Esophagus muscularis mucosa (tissue), 4 donors: ENCODE measurements at regions not wholly inside any gene's neighbourhood (a gene's known extent, or its start where the extent isn't known, plus 50 kb on each side); places are given as distances from the start of the nearest gene placed in this dataset.

Source experiments
- DNase-seq: peaks from one replicate; pipeline ENCODE4 v3.0.0-alpha.2; 2017; ENCODE audit errors: extremely low spot score
- H3K27ac ChIP-seq, 4 donors: fragments of 200-600 bp; sonication (generic); replicated peaks in 1 of 4; 1 replicate in 3 of 4; 2 replicates in 1 of 4; pipeline ENCODE4 v1.5.1; 2016 to 2019; ENCODE audit warnings: mild to moderate bottlenecking in 1 of 4
- H3K27me3 ChIP-seq, 4 donors: fragments of 200-600 bp; sonication (generic); one replicate each; pipeline versions ENCODE4 v1.5.1 to v1.6.0; 2016 to 2019
- H3K36me3 ChIP-seq, 4 donors: fragments of 200-600 bp; sonication (generic); one replicate each; pipeline ENCODE4 v1.5.1; 2016 to 2019
- H3K4me1 ChIP-seq, 4 donors: fragments of 200-600 bp; sonication (generic); one replicate each; pipeline ENCODE4 v1.5.1; 2016 to 2019
- H3K4me3 ChIP-seq, 4 donors: fragments of 200-600 bp; sonication (generic); 1 replicate in 2 of 4; 2 replicates in 2 of 4; pipeline ENCODE4 v1.5.1; 2016 to 2019; ENCODE audit warnings: mild to moderate bottlenecking in 4 of 4, moderate library complexity in 1 of 4
- H3K9me3 ChIP-seq, 4 donors: fragments of 200-600 bp; sonication (generic); 1 replicate in 3 of 4; 2 replicates in 1 of 4; pipeline ENCODE4 v1.5.1; 2016 to 2019
- EP300 ChIP-seq: sonication (generic); formaldehyde crosslinking; IDR thresholded peaks from one replicate; pipeline ENCODE4 v1.6.1; 2017; ENCODE audit warnings: antibody characterized with exemption
- POLR2A ChIP-seq: fragments of 450-650 bp; IDR thresholded peaks from one replicate; pipeline ENCODE4 v1.6.1; 2017; ENCODE audit warnings: antibody characterized with exemption, moderate library complexity, mild to moderate bottlenecking, low read depth
- POLR2AphosphoS5 ChIP-seq, 2 donors: sonication (generic); formaldehyde crosslinking; IDR thresholded peaks; one replicate each; pipeline ENCODE4 v1.6.1; 2017; ENCODE audit warnings: antibody characterized with exemption in 2 of 2
- WGBS: methylation state at CpG from one replicate; pipeline ENCODE4 v1.1.5; 2018; 5-methylcytosine and 5-hydroxymethylcytosine counted together
- intact Hi-C: fragments of 100-400 bp; cut with DNase I; formaldehyde crosslinking; loops from one replicate; pipeline ENCODE4 v1.15.1; 2023
- TF ChIP-seq, protein P1 (sequence below), 3 experiments: fragments of 200-600 bp in 2 of 3; fragments of 450-650 bp in 1 of 3; sonication (generic) in 2 of 3; IDR thresholded peaks; one replicate each; pipeline ENCODE4 v1.5.1; 2017 to 2019; ENCODE audit warnings: antibody characterized with exemption in 3 of 3, mild to moderate bottlenecking in 2 of 3, moderate library complexity in 1 of 3

DNA sequence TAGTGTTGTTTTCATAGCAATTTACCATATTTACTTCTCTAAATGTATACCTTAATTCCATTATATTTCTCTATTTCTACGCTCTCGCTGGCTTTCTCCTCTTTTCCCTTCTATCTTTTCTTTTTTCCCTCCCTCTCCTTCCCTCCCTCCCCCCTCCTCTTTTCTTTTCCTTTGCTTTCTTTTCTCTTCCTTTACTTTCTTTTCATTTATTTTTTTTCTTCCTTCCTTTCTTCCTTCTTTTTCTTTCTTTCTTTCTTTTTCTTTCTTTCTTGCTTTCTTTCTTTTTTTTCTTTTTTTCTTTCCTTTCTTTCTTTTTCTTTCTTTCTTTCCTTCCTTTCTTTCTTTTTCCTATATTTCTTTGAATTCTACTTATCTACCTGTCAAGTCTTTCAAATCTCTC lies 533.0 kb upstream of the POT1 start:
- H3K36me3 ChIP-seq, result no peaks in the 10 kb centered on the region
- no peak overlapping the region for H3K4me3 ChIP-seq
- H3K9me3 ChIP-seq, result peaks cover 0 to 9% (median 7%) of the 10 kb centered on the region in 4 donors
- TF ChIP-seq, protein P1, sequence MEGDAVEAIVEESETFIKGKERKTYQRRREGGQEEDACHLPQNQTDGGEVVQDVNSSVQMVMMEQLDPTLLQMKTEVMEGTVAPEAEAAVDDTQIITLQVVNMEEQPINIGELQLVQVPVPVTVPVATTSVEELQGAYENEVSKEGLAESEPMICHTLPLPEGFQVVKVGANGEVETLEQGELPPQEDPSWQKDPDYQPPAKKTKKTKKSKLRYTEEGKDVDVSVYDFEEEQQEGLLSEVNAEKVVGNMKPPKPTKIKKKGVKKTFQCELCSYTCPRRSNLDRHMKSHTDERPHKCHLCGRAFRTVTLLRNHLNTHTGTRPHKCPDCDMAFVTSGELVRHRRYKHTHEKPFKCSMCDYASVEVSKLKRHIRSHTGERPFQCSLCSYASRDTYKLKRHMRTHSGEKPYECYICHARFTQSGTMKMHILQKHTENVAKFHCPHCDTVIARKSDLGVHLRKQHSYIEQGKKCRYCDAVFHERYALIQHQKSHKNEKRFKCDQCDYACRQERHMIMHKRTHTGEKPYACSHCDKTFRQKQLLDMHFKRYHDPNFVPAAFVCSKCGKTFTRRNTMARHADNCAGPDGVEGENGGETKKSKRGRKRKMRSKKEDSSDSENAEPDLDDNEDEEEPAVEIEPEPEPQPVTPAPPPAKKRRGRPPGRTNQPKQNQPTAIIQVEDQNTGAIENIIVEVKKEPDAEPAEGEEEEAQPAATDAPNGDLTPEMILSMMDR (IDR thresholded peaks at IDR 0.05), result no peak
- intact Hi-C loops, result no loop called here
- H3K27me3 ChIP-seq, result no peaks in the 10 kb centered on the region
- H3K27ac ChIP-seq, result no peak overlapping the region
- H3K4me1 ChIP-seq, result no peaks in the 10 kb centered on the region
- 99% methylated on average over 2 of the region's 2 CpGs for WGBS
- no peak for DNase-seq

DNA sequence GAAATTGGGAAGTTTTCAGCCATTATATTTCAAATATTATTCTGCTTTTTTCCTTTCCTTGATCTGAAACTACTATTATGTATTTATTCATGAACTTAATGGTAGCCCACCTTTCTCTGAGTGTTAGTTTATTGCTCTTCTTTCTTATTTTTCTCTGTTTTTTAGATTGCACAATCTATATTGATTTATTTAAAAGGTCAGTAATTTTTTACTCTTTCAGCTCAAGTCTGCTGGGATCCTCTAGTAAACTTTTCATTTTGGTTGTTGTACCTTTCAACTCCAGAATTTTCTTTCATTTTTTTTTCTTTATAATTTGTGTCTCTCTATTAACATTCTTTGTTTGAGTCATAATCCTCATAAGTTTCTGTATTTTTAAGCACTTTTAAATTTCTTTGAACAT lies 529.4 kb upstream of the POT1 start:
- H3K4me3 ChIP-seq, result no peak overlapping the region
- no peaks in the 10 kb centered on the region for H3K36me3 ChIP-seq
- intact Hi-C loops, result no loop called here
- TF ChIP-seq POLR2A, result no peak
- TF ChIP-seq, protein P1 (IDR thresholded peaks at IDR 0.05), result no peak
- H3K9me3 ChIP-seq, result peaks cover 0 to 13% (median 10%) of the 10 kb centered on the region in 4 donors
- H3K27me3 ChIP-seq, result no peaks in the 10 kb centered on the region
- no peak overlapping the region for H3K27ac ChIP-seq
- H3K4me1 ChIP-seq, result no peaks in the 10 kb centered on the region
- DNase-seq, result no peak

DNA sequence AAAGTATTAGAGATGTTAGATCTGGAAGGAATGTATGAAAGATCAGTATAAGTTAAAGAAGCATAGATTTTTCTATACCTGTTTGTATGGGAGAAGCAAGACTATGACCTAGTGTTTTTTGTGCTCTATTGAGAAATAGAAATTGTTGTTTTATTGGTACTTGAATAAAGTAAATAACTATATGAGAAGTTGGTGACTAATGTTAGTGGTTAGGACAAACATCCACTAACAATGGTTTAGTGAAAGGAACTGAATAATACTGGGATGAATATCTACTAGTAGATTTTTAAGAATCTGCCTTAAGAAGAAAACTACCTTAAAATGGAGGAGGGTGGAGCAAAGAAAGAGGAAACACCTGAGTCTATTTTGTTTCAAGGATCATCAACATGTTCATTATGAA lies 521.1 kb upstream of the POT1 start:
- TF ChIP-seq EP300 (no peak), POLR2A (no peak), POLR2AphosphoS5 (IDR thresholded peaks at IDR 0.05) (no peak)
- TF ChIP-seq, protein P1 (IDR thresholded peaks at IDR 0.05), result no peak
- Histone ChIP-seq H3K4me1 (no peaks in the 10 kb centered on the region), H3K4me3 (no peak overlapping the region), H3K27ac (no peak overlapping the region), H3K27me3 (no peaks in the 10 kb centered on the region), H3K9me3 (no peaks in the 10 kb centered on the region), H3K36me3 (no peaks in the 10 kb centered on the region)
- intact Hi-C loops, result no loop called here
- no peak for DNase-seq

DNA sequence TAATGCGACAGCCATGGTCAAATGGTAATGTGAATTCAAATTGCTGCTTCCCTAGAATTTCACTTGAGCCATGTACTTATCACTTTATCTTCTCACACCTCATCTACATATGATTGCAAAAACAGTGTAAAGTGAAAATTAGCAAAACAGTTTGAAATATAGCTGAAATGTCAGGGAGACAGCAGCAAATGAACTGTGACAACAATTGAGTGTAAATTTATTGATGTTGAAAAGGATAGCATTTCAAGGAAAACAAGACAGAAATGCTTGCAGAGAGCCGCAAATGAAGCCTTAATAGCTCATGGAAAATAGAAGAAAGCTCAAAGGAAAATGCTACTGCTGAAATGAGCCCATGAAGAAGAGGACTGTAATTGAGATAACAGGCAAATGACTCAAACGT lies 516.2 kb upstream of the POT1 start:
- DNase-seq, result no peak
- TF ChIP-seq EP300, result no peak
- no peak for TF ChIP-seq POLR2AphosphoS5 (IDR thresholded peaks at IDR 0.05)
- TF ChIP-seq, protein P1 (IDR thresholded peaks at IDR 0.05), result no peak
- no peak for TF ChIP-seq POLR2A
- intact Hi-C loops, result no loop called here
- 65% methylated on average over 3 of the region's 3 CpGs for WGBS
- no peaks in the 10 kb centered on the region for H3K36me3 ChIP-seq
- no peaks in the 10 kb centered on the region for H3K4me1 ChIP-seq
- H3K27me3 ChIP-seq, result no peaks in the 10 kb centered on the region
- no peak overlapping the region for H3K4me3 ChIP-seq
- no peaks in the 10 kb centered on the region for H3K9me3 ChIP-seq
- no peak overlapping the region for H3K27ac ChIP-seq

GRCh38 chr7:125444864-125445263 lies 515.2 kb upstream of the POT1 start:
- Histone ChIP-seq H3K9me3 (no peaks in the 10 kb centered on the region), H3K4me1 (no peaks in the 10 kb centered on the region), H3K4me3 (no peak overlapping the region), H3K27me3 (no peaks in the 10 kb centered on the region), H3K36me3 (no peaks in the 10 kb centered on the region), H3K27ac (no peak overlapping the region)
- 76% methylated on average over 1 of the region's 1 CpG for WGBS
- DNase-seq, result no peak
- intact Hi-C loops, result no loop called here
- TF ChIP-seq EP300 (no peak), POLR2A (no peak), POLR2AphosphoS5 (IDR thresholded peaks at IDR 0.05) (no peak)
- TF ChIP-seq, protein P1 (IDR thresholded peaks at IDR 0.05), result no peak
